ENCODE measurements at regions not wholly inside any gene's neighbourhood (a gene's known extent, or its start where the extent isn't known, plus 50 kb on each side); places are given as distances from the start of the nearest gene placed in this dataset.

DNA sequence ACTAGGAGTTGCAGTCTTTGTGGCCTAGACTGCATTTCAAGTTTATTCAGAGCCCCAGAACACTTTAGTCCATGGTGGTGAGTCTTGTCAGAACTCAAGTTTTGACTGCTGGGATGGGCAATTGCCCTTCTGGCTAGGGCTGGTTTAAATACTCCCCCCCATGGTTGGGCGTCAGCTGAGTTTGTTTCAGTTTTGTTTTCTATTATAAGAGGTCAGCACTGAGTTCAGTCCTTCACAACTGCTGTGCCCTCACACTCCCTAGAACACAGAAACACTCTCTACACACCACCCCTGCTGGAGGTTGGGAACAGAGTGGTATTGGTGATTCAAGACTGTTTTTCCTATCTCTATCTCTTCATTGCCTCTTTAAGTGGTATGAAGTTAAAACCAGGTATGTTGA lies 217.0 kb downstream of the GUCY2F start:
- Histone ChIP-seq H3K4me2 (ENCODE audit: low read length) (no peak overlapping the region), H3K9ac (ENCODE audit: low read length) (no peak overlapping the region), H3K4me1 (ENCODE audit: insufficient read depth, low read length) (no peaks in the 10 kb centered on the region), H3K27me3 (ENCODE audit: low read length) (no peaks in the 10 kb centered on the region), H3F3A (ENCODE audit: low read length, unreplicated experiment) (no peaks in the 10 kb centered on the region), H2AFZ (ENCODE audit: low read length) (no peak overlapping the region), H3K79me2 (ENCODE audit: low read length) (no peaks in the 10 kb centered on the region), H3K9me3 (ENCODE audit: low read length) (no peaks in the 10 kb centered on the region), H4K20me1 (ENCODE audit: low read length) (no peaks in the 10 kb centered on the region), H3K9me2 (replicated peaks; ENCODE audit: low read length) (no peaks in the 10 kb centered on the region), H3K27ac (ENCODE audit: low read length) (no peak overlapping the region), H3K36me3 (ENCODE audit: low read depth, low read length) (no peaks in the 10 kb centered on the region), H3K4me3 (ENCODE audit: low read length) (no peak overlapping the region)
- TF ChIP-seq EZH2phosphoT487 (IDR thresholded peaks at IDR 0.05; ENCODE audit: borderline replicate concordance, low read length) (no peak), CTCF (conservative IDR thresholded peaks at IDR 0.05; ENCODE audit: low read depth, low read length) (no peak), EZH2 (IDR thresholded peaks at IDR 0.05; ENCODE audit: low read length, unreplicated experiment) (no peak)
- ChIA-PET CTCF (no interaction called here), POLR2A (ENCODE audit: unreplicated experiment) (no interaction called here)
- ATAC-seq (no peak), DNase-seq (no peak)
- intact Hi-C loops (cut with micrococcal nuclease): no loop called here
- no TSS peak for BruUV-seq (replicated peaks)

DNA sequence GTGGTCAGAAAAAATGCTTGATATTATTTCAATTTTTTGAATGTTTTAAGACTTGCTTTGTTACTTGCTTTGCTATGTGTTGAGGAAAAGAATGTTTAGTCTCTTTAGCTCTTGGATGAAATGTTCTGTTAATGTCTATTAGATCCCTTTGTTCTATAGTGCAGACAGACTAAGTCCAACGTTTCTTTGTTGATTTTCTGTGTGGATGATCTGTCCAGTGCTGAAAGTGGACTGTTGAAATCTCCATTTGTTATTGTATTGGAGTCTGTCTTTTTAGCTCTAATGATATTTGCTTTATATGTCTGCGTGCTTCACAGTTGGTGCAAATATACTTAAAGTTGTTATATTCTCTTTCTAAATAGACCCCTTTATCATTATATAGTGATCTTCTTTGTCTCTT lies 220.6 kb downstream of the GUCY2F start:
- Histone ChIP-seq H3K4me1 (ENCODE audit: insufficient read depth, low read length) (no peaks in the 10 kb centered on the region), H3K36me3 (ENCODE audit: low read depth, low read length) (no peaks in the 10 kb centered on the region), H3F3A (ENCODE audit: low read length, unreplicated experiment) (no peaks in the 10 kb centered on the region), H3K4me2 (ENCODE audit: low read length) (no peak overlapping the region), H3K4me3 (ENCODE audit: low read length) (no peak overlapping the region), H3K27ac (ENCODE audit: low read length) (no peak overlapping the region), H3K27me3 (ENCODE audit: low read length) (no peaks in the 10 kb centered on the region), H3K79me2 (ENCODE audit: low read length) (no peaks in the 10 kb centered on the region), H3K9me2 (replicated peaks; ENCODE audit: low read length) (no peaks in the 10 kb centered on the region), H3K9me3 (ENCODE audit: low read length) (no peaks in the 10 kb centered on the region), H2AFZ (ENCODE audit: low read length) (no peak overlapping the region), H3K9ac (ENCODE audit: low read length) (no peak overlapping the region), H4K20me1 (ENCODE audit: low read length) (no peaks in the 10 kb centered on the region)
- TF ChIP-seq EZH2phosphoT487 (IDR thresholded peaks at IDR 0.05; ENCODE audit: borderline replicate concordance, low read length): no peak
- TF ChIP-seq EZH2 (IDR thresholded peaks at IDR 0.05; ENCODE audit: low read length, unreplicated experiment): no peak
- TF ChIP-seq CTCF (conservative IDR thresholded peaks at IDR 0.05; ENCODE audit: low read depth, low read length): no peak
- ATAC-seq (no peak), DNase-seq (no peak)
- no TSS peak for BruUV-seq (replicated peaks)
- intact Hi-C loops (cut with micrococcal nuclease): no loop called here
- POLR2A ChIA-PET (ENCODE audit: unreplicated experiment): no interaction called here
- CTCF ChIA-PET: no interaction called here

DNA sequence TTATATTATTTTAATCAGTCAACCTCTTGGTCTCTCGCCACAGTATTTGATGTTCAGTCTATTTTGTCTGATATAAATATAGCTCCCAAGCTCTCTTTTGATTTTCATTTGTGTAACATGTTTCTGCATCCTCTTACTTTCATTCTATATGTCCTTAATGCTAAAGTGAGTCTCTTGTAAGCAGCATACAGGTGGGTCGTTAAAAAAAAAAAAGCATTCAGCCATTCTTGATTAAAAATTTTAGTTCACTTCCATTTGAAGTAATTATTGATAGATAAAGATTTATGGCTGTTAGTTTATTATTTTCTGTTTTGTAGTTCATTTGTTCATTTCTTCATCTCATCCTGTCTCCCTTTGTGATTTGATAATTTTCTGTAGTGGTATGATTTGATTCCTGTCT lies 229.1 kb downstream of the GUCY2F start:
- Histone ChIP-seq H3K27me3 (ENCODE audit: low read length) (no peaks in the 10 kb centered on the region), H3K36me3 (ENCODE audit: low read depth, low read length) (no peaks in the 10 kb centered on the region), H3K4me2 (ENCODE audit: low read length) (no peak overlapping the region), H3K79me2 (ENCODE audit: low read length) (no peaks in the 10 kb centered on the region), H3K4me1 (ENCODE audit: insufficient read depth, low read length) (no peaks in the 10 kb centered on the region), H3K9me3 (ENCODE audit: low read length) (no peaks in the 10 kb centered on the region), H2AFZ (ENCODE audit: low read length) (no peak overlapping the region), H3K9ac (ENCODE audit: low read length) (no peak overlapping the region), H3K9me2 (replicated peaks; ENCODE audit: low read length) (no peaks in the 10 kb centered on the region), H3K4me3 (ENCODE audit: low read length) (no peak overlapping the region), H3K27ac (ENCODE audit: low read length) (no peak overlapping the region), H4K20me1 (ENCODE audit: low read length) (no peaks in the 10 kb centered on the region), H3F3A (ENCODE audit: low read length, unreplicated experiment) (no peaks in the 10 kb centered on the region)
- no peak for TF ChIP-seq EZH2 (IDR thresholded peaks at IDR 0.05; ENCODE audit: low read length, unreplicated experiment)
- TF ChIP-seq EZH2phosphoT487 (IDR thresholded peaks at IDR 0.05; ENCODE audit: borderline replicate concordance, low read length): no peak
- no peak for TF ChIP-seq CTCF (conservative IDR thresholded peaks at IDR 0.05; ENCODE audit: low read depth, low read length)
- ChIA-PET CTCF (no interaction called here), POLR2A (ENCODE audit: unreplicated experiment) (no interaction called here)
- BruUV-seq (replicated peaks): no TSS peak
- DNase-seq: no peak
- no peak for ATAC-seq
- intact Hi-C loops (cut with micrococcal nuclease): no loop called here
